GM12878 (cell line): ENCODE measurements at regions not wholly inside any gene's neighbourhood (a gene's known extent, or its start where the extent isn't known, plus 50 kb on each side); places are given as distances from the start of the nearest gene placed in this dataset.

ENCODE experiments used
- ATAC-seq: fragments of 200-7000 bp; cut with Tn5 transposase; 3 replicates; pipeline ENCODE4 v1.9.1; 2020; ENCODE audit warnings: mild to moderate bottlenecking, moderate library complexity
- BruUV-seq: library from RNA; stranded (reverse); fragments of 400-500 nt; replicated peaks from 2 replicates; lab custom pipeline; 2021; lab: Mats Ljungman, UMichigan
- CTCF ChIA-PET: fragments of 300-600 bp; sonication (Branson Sonifier 250); formaldehyde crosslinking; extraction: SDS; loops from one replicate; lab custom pipeline; 2021; ENCODE audit warnings: inconsistent platforms; lab: Yijun Ruan, JAX
- POLR2A ChIA-PET: fragments of 350-600 bp; formaldehyde crosslinking; extraction: SDS; loops from one replicate; lab custom pipeline; 2021; ENCODE audit warnings: inconsistent platforms; lab: Charles Lee
- RAD21 ChIA-PET: fragments of 300-600 bp; sonication (Branson Sonifier 250); formaldehyde crosslinking; loops from one replicate; lab custom pipeline; 2023; ENCODE audit warnings: antibody characterized with exemption; ENCODE audit not compliant: unreplicated experiment; lab: Charles Lee
- SMC1A ChIA-PET: fragments of 300-600 bp; sonication (Branson Sonifier 250); formaldehyde crosslinking; loops from one replicate; lab custom pipeline; 2023; ENCODE audit not compliant: unreplicated experiment, uncharacterized antibody; lab: Charles Lee
- DNase-seq: peaks from one replicate; pipeline ENCODE4 v3.0.0-alpha.2; 2011; ENCODE audit warnings: low read depth, low spot score
- FAIRE-seq: peaks from 3 replicates; lab custom pipeline; 2011; peaks lifted over from hg19 to GRCh38; lab: Jason Lieb, UNC
- H2AFZ ChIP-seq: 2 replicates; pipeline ENCODE4 v1.6.0; 2011; ENCODE audit warnings: low read depth, low read length, control low read depth; ENCODE audit not compliant: control insufficient read depth
- H3K27ac ChIP-seq: 2 replicates; pipeline ENCODE4 v1.5.1; 2011; ENCODE audit warnings: control low read depth; ENCODE audit not compliant: control insufficient read depth, insufficient read depth
- H3K27me3 ChIP-seq, 2 experiments: replicated peaks in 1 of 2; 2 replicates each; pipeline versions ENCODE4 v1.6.0 to v1.6.1; 2011; ENCODE audit warnings: low read length in 1 of 2; ENCODE audit not compliant: control insufficient read depth in 2 of 2, insufficient read depth in 2 of 2
- H3K36me3 ChIP-seq, 2 experiments: 2 replicates each; pipeline ENCODE4 v1.5.1; 2011; ENCODE audit warnings: low read length in 1 of 2; ENCODE audit not compliant: control insufficient read depth in 2 of 2, insufficient read depth in 2 of 2
- H3K4me1 ChIP-seq: 2 replicates; pipeline ENCODE4 v1.6.1; 2011; ENCODE audit warnings: mild to moderate bottlenecking, low read length, moderate library complexity, mixed read lengths; ENCODE audit not compliant: control insufficient read depth, insufficient read depth
- H3K4me2 ChIP-seq: 2 replicates; pipeline ENCODE4 v1.6.0; 2011; ENCODE audit warnings: control low read depth; ENCODE audit not compliant: control insufficient read depth, insufficient read depth
- H3K4me3 ChIP-seq: fragments of 200-600 bp; sonication (generic); 2 replicates; pipeline ENCODE4 v1.5.1; 2016
- H3K79me2 ChIP-seq: 2 replicates; pipeline ENCODE4 v1.6.0; 2011; ENCODE audit warnings: low read length; ENCODE audit not compliant: control insufficient read depth, insufficient read depth
- H3K9ac ChIP-seq: 2 replicates; pipeline ENCODE4 v1.8.0; 2011; ENCODE audit warnings: low read length, control low read depth, mixed read lengths; ENCODE audit not compliant: control insufficient read depth, insufficient read depth
- H3K9me3 ChIP-seq: replicated peaks from 3 replicates; pipeline ENCODE4 v1.5.1; 2011; ENCODE audit warnings: mild to moderate bottlenecking, low read length; ENCODE audit not compliant: control insufficient read depth, insufficient read depth
- H4K20me1 ChIP-seq: 2 replicates; pipeline ENCODE4 v1.6.0; 2011; ENCODE audit not compliant: control insufficient read depth, insufficient read depth
- BACH1 ChIP-seq: fragments of 450-650 bp; IDR thresholded peaks from 2 replicates; pipeline ENCODE4 v1.6.1; 2017; ENCODE audit warnings: mild to moderate bottlenecking, borderline replicate concordance
- E2F4 ChIP-seq: IDR thresholded peaks from 2 replicates; pipeline ENCODE4 v1.6.1; 2012; ENCODE audit warnings: low read depth, low read length, improper control_type of control experiment
- EGR1 ChIP-seq, 2 experiments: IDR thresholded peaks; 1 replicate in 1 of 2; 2 replicates in 1 of 2; pipeline ENCODE4 v1.6.1; 2011 to 2012; ENCODE audit warnings: low read depth in 2 of 2, low read length in 2 of 2, borderline replicate concordance in 1 of 2, mild to moderate bottlenecking in 1 of 2, moderate library complexity in 1 of 2
- HDAC2 ChIP-seq: fragments of 200-600 bp; sonication (generic); IDR thresholded peaks from 2 replicates; pipeline ENCODE4 v1.6.1; 2017
- MAX ChIP-seq: IDR thresholded peaks from 2 replicates; pipeline ENCODE4 v1.6.1; 2012; ENCODE audit warnings: low read depth, low read length, improper control_type of control experiment
- MLLT1 ChIP-seq: fragments of 450-650 bp; IDR thresholded peaks from 2 replicates; pipeline ENCODE4 v1.6.1; 2016; ENCODE audit warnings: mild to moderate bottlenecking
- NBN ChIP-seq: fragments of 450-650 bp; IDR thresholded peaks from 2 replicates; pipeline ENCODE4 v1.6.1; 2016
- POLR2AphosphoS5 ChIP-seq: IDR thresholded peaks from 2 replicates; pipeline ENCODE4 v1.6.1; 2011; ENCODE audit warnings: mild to moderate bottlenecking, low read length, inconsistent platforms
- POU2F2 ChIP-seq: IDR thresholded peaks from 3 replicates; pipeline ENCODE4 v1.6.1; 2011; ENCODE audit warnings: low read depth, mild to moderate bottlenecking, low read length, borderline replicate concordance
- ZNF384 ChIP-seq: IDR thresholded peaks from 2 replicates; pipeline ENCODE4 v1.6.1; 2012; ENCODE audit warnings: low read depth, mild to moderate bottlenecking, low read length, improper control_type of control experiment, borderline replicate concordance
- WGBS: methylation state at CpG from one replicate; pipeline ENCODE4 v1.1.6; 2016; ENCODE audit warnings: low lambda C conversion rate; ENCODE audit not compliant: insufficient replicate concordance, insufficient coverage; ENCODE audit errors: missing lambda C conversion rate; 5-methylcytosine and 5-hydroxymethylcytosine counted together
- in situ Hi-C: fragments of 300-500 bp; cut with MboI; formaldehyde crosslinking; loops from 9 replicates; pipeline ENCODE4 v1.14.3; 2018; ENCODE audit warnings: mixed read lengths
- intact Hi-C: fragments of 100-400 bp; cut with micrococcal nuclease; formaldehyde crosslinking; loops from one replicate; pipeline ENCODE4 v1.14.2; 2022; ENCODE audit not compliant: unreplicated experiment

- no peak for FAIRE-seq
- no peaks in the 10 kb centered on the region for H3K4me1 ChIP-seq
- H3K36me3 ChIP-seq, result no peaks in the 10 kb centered on the region
- no peak overlapping the region for H3K27ac ChIP-seq
- H4K20me1 ChIP-seq, result no peaks in the 10 kb centered on the region
- no peak overlapping the region for H3K9ac ChIP-seq
- no peaks in the 10 kb centered on the region for H3K27me3 ChIP-seq
- CTCF ChIA-PET, result no interaction called here
- no peak for ATAC-seq
- DNase-seq, result no peak
- no peaks in the 10 kb centered on the region for H3K79me2 ChIP-seq
- no peak overlapping the region for H3K4me3 ChIP-seq
- no peak overlapping the region for H3K4me2 ChIP-seq
- H3K9me3 ChIP-seq, result no peaks in the 10 kb centered on the region
- TF ChIP-seq POU2F2 (no peak), BACH1 (no peak), POLR2AphosphoS5 (no peak), EGR1 (IDR thresholded peaks at IDR 0.05; ENCODE audit: borderline replicate concordance in 1 of 2, low read depth in 2 of 2, low read length in 2 of 2) (no peak), ZNF384 (no peak), MLLT1 (no peak), NBN (no peak), MAX (no peak), E2F4 (no peak), HDAC2 (no peak)
- TF ChIP-seq, all 136 proteins: peak for 0
- ChIA-PET RAD21 (no interaction called here), POLR2A (no interaction called here), SMC1A (interaction anchor here (0.6 kb wide), 1 partner anchor 133 kb away, joined by 3 read pairs; no protein-coding TSS in a partner anchor)
- no peak overlapping the region for H2AFZ ChIP-seq
- in situ Hi-C loops (no loop called here), intact Hi-C loops (no loop called here)
- 69% methylated on average over 5 of the region's 5 CpGs for WGBS
- no TSS peak for BruUV-seq
Measured at GRCh38 chr3:182117583-182117982, 405.9 kb downstream of the SOX2 start.
